Astrocyte of the cerebellum (primary cell): ENCODE measurements at regions not wholly inside any gene's neighbourhood (a gene's known extent, or its start where the extent isn't known, plus 50 kb on each side); places are given as distances from the start of the nearest gene placed in this dataset.

Source experiments
- DNase-seq: peaks from one replicate; pipeline ENCODE4 v3.0.0-alpha.2; 2011; ENCODE audit warnings: low read depth
- H3K4me3 ChIP-seq: 2 replicates; pipeline ENCODE4 v1.5.1; 2011; ENCODE audit warnings: mild to moderate bottlenecking, low read depth, low read length, moderate library complexity
- in situ Hi-C: cut with HindIII; loops from 2 replicates; pipeline ENCODE4 v1.10.0; 2017; ENCODE audit warnings: low sequenced_read_pairs
- TF ChIP-seq, protein P1 (sequence below): IDR thresholded peaks from 2 replicates; pipeline ENCODE4 v1.5.1; 2012; ENCODE audit warnings: low read length, low read depth, moderate library complexity, mild to moderate bottlenecking; ENCODE audit errors: missing control alignments

DNA sequence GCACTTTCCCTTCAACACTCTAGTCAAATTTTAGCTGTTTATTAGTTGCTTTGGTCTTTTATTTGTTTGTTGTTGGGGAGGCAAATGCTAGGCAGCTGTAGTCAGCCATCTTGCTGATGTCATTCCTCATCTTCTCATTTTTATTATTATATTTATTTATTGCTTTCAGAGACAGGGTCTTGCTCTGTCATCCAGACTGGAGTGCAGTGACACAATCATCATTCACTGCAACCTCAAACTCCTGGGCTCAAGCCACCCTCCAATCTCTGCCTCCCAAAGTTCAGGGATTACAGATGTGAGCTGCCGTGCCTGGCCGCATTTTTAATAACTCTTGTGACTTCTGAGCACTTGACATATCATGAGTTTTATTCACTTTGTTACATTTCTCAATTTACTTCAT is 441.4 kb downstream of the DIPK2A start:
- in situ Hi-C loops, result no loop called here
- no peak overlapping the region for H3K4me3 ChIP-seq
- TF ChIP-seq, protein P1, sequence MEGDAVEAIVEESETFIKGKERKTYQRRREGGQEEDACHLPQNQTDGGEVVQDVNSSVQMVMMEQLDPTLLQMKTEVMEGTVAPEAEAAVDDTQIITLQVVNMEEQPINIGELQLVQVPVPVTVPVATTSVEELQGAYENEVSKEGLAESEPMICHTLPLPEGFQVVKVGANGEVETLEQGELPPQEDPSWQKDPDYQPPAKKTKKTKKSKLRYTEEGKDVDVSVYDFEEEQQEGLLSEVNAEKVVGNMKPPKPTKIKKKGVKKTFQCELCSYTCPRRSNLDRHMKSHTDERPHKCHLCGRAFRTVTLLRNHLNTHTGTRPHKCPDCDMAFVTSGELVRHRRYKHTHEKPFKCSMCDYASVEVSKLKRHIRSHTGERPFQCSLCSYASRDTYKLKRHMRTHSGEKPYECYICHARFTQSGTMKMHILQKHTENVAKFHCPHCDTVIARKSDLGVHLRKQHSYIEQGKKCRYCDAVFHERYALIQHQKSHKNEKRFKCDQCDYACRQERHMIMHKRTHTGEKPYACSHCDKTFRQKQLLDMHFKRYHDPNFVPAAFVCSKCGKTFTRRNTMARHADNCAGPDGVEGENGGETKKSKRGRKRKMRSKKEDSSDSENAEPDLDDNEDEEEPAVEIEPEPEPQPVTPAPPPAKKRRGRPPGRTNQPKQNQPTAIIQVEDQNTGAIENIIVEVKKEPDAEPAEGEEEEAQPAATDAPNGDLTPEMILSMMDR, result no peak
- DNase-seq, result no peak

DNA sequence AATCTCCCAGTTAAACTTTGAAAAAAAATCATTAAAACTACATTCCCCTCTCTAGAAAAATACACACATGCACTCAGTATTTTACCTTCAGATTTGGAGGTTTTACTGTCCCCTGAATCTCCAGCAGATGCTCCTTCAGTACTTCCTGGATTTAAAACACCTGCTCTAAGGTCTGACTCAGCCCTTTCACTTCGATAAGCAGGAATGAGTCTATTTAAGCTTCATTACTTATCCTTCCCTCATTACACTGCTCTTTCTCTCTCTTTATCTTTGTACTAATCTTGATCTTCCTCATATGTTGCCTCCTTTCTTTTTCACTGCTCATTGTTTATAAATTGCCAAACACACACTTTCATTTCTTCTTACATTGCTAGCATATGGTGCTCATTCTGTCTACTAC is 443.9 kb downstream of the DIPK2A start:
- no peak for DNase-seq
- in situ Hi-C loops, result no loop called here
- TF ChIP-seq, protein P1, result no peak
- no peak overlapping the region for H3K4me3 ChIP-seq

DNA sequence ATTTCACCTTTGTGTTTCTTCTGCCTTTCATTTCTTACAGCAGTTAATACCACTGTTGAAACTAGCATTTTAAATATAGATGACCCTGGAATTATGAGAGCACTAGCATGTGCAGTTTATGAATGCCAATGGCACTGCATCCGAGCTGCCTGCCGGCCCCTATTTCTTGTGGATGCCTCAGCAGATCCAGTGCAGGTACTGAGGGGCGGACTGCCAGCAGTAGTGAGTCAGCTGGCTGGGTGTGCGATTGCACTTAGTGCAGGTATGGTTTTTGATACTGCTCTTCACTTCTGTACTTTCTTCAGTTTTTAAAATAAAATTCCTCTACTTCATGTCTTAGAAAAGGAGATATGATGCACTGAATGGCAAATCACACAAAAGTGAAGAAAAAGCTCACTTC is 453.0 kb downstream of the DIPK2A start:
- in situ Hi-C loops, result no loop called here
- no peak overlapping the region for H3K4me3 ChIP-seq
- DNase-seq, result no peak
- TF ChIP-seq, protein P1, result no peak

DNA sequence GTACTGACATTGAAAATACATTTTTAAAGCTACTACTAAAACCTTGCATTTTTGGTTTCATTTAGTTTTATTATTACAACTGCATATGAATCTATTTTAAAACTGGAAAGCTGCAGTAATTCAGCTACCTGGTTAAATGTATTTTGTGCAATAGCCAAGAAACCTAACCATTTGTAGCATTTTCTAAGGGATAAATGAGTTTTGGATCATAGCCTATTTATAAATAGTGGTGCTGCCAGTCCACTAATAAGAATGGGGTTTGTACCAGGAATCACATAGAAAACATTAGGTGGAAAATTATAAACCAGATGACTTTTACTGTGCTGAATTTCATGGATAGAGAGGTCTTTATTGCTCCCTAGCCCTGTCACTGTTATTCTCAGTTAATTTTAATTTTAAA is 454.7 kb downstream of the DIPK2A start:
- no peak for DNase-seq
- no peak overlapping the region for H3K4me3 ChIP-seq
- TF ChIP-seq, protein P1, result no peak
- in situ Hi-C loops, result no loop called here

DNA sequence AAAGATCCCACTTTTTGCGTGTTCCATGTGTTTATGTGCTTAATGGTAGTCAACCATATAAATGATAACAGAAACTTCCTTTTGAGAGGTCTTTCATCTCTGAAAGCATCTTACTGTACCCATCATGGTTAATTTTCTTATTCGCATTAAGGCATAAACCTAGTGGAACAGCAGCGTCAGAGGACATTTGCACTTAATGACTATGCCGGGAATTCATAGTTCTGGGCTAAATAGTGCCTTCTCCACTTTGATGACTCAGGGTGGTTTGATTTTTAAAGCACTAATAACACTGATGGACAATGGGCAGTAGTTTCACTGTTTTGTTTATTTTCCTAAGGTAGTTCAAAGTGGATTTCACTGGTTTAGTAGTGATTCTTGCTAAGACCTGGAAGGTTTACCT is 455.3 kb downstream of the DIPK2A start:
- DNase-seq, result no peak
- TF ChIP-seq, protein P1, result no peak
- in situ Hi-C loops, result no loop called here
- H3K4me3 ChIP-seq, result no peak overlapping the region

DNA sequence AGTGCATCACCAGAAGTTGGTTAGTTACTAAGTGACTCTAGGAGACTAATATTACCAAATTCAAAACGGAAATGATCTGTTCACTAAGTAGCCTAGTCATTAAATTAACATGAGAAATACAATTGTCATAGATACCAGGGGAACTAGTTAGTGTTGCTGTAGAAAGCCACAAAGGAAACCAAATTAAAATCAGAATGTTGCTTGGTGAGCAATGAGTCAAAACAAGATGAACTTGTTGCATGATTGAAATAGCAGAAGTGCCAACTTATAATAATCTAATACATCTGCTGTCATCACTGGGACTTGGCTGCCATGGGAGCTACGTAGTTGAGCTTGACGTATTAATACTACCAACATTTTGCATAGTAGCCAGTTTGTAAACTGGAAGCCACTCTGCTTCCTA is 458.1 kb downstream of the DIPK2A start:
- DNase-seq, result no peak
- no peak overlapping the region for H3K4me3 ChIP-seq
- in situ Hi-C loops, result no loop called here
- TF ChIP-seq, protein P1, result no peak

DNA sequence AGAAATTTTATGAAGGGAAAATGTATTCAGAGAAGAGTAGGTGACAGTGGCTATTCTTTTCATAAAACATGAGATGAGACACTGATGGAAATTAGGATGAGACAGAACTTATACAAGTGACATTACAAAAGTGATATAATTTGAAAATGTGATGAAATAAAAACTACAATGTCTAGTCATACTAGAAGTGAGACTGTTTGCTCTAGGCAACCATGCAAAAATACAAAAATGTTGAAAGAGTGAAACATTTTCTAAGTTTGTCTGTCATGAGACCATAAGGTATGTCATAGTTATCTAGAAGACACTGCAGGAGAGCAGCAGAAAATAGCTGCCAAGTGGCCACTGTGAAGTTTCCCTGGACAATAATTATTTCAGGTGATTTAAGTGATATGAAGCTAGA is 459.5 kb downstream of the DIPK2A start:
- no peak overlapping the region for H3K4me3 ChIP-seq
- TF ChIP-seq, protein P1, result no peak
- no peak for DNase-seq
- in situ Hi-C loops, result no loop called here
